PC-9 (cell line): ENCODE measurements at regions not wholly inside any gene's neighbourhood (a gene's known extent, or its start where the extent isn't known, plus 50 kb on each side); places are given as distances from the start of the nearest gene placed in this dataset.
"Not testable (repeated sequence)": the region's sequence is repeated elsewhere in the genome, so short reads cannot be mapped to it uniquely, and the experiment has no call there.

Source experiments
- EZH2 ChIP-seq: fragments of 200-600 bp; sonication (generic); IDR thresholded peaks from 2 replicates; pipeline ENCODE4 v1.8.0; 2017; ENCODE audit warnings: antibody characterized with exemption, low read depth
- TF ChIP-seq, protein P1 (sequence below): fragments of 200-600 bp; sonication (generic); conservative IDR thresholded peaks from 2 replicates; pipeline ENCODE4 v1.6.1; 2017; ENCODE audit warnings: mixed run types, antibody characterized with exemption, mild to moderate bottlenecking, moderate library complexity

- TF ChIP-seq, protein P1, sequence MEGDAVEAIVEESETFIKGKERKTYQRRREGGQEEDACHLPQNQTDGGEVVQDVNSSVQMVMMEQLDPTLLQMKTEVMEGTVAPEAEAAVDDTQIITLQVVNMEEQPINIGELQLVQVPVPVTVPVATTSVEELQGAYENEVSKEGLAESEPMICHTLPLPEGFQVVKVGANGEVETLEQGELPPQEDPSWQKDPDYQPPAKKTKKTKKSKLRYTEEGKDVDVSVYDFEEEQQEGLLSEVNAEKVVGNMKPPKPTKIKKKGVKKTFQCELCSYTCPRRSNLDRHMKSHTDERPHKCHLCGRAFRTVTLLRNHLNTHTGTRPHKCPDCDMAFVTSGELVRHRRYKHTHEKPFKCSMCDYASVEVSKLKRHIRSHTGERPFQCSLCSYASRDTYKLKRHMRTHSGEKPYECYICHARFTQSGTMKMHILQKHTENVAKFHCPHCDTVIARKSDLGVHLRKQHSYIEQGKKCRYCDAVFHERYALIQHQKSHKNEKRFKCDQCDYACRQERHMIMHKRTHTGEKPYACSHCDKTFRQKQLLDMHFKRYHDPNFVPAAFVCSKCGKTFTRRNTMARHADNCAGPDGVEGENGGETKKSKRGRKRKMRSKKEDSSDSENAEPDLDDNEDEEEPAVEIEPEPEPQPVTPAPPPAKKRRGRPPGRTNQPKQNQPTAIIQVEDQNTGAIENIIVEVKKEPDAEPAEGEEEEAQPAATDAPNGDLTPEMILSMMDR = not testable (repeated sequence)
- TF ChIP-seq EZH2 = not testable (repeated sequence)
Observed at GRCh38 chr9:62838024-62838718, 1648.3 kb downstream of the SPATA31A7 start.
